ENCODE measurements at regions not wholly inside any gene's neighbourhood (a gene's known extent, or its start where the extent isn't known, plus 50 kb on each side); places are given as distances from the start of the nearest gene placed in this dataset.
"Not testable (repeated sequence)": the region's sequence is repeated elsewhere in the genome, so short reads cannot be mapped to it uniquely, and the experiment has no call there.

DNA sequence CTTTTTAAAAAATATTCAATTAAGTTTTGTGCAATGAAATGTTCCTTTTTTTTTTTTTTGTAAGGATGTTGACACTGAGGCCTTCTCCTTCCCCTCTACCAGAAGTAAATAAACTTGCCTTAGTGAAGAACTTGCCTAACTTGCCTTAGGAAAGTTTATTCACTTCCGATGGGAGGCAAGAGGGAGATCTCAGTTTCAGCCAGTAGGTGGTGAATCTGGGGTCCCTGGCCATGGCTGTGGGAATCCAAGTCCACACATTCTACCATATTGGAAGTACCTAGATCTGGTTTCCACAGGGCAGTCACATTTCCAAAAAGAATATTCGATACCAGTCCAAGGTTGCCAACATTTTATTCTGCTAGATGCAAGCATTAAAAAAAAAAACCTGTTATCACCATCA, 270.9 kb downstream of the CCSER2 start:
- DNase-seq: no peak
- peaks cover 65% of the 10 kb centered on the region for H3K27me3 ChIP-seq (ENCODE audit: low read depth)
- H3K36me3 ChIP-seq: no peaks in the 10 kb centered on the region
- H3K4me3 ChIP-seq: no peak overlapping the region
- H3K27ac ChIP-seq (replicated peaks): no peak overlapping the region
- H3K4me1 ChIP-seq: no peaks in the 10 kb centered on the region
- TF ChIP-seq, protein P1, sequence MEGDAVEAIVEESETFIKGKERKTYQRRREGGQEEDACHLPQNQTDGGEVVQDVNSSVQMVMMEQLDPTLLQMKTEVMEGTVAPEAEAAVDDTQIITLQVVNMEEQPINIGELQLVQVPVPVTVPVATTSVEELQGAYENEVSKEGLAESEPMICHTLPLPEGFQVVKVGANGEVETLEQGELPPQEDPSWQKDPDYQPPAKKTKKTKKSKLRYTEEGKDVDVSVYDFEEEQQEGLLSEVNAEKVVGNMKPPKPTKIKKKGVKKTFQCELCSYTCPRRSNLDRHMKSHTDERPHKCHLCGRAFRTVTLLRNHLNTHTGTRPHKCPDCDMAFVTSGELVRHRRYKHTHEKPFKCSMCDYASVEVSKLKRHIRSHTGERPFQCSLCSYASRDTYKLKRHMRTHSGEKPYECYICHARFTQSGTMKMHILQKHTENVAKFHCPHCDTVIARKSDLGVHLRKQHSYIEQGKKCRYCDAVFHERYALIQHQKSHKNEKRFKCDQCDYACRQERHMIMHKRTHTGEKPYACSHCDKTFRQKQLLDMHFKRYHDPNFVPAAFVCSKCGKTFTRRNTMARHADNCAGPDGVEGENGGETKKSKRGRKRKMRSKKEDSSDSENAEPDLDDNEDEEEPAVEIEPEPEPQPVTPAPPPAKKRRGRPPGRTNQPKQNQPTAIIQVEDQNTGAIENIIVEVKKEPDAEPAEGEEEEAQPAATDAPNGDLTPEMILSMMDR (IDR thresholded peaks at IDR 0.05; ENCODE audit: borderline replicate concordance): no peak
- intact Hi-C loops (cut with micrococcal nuclease): no loop called here
- no peaks in the 10 kb centered on the region for H3K9me3 ChIP-seq (replicated peaks)

DNA sequence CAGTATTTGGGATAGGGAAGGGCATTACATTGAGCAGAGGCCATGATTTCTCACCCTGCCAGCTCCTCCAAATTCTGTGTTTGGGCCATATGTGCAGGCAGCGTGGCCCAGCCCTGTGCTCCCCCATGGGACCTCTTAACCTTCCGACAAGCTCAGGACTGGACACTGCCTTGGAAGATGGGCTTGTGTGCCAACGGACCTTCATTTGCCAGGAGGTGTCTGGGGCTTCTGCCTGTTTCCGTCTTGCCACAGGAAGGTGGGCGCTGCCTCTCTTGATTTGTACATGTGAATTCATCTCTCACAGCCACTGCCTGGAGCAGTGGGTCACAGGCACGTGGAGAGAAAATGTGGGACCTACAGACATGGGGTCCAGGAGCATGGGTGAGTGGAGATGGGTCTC, 272.6 kb downstream of the CCSER2 start:
- intact Hi-C loops (cut with micrococcal nuclease): no loop called here
- TF ChIP-seq, protein P1 (IDR thresholded peaks at IDR 0.05; ENCODE audit: borderline replicate concordance): no peak
- H3K9me3 ChIP-seq (replicated peaks): no peaks in the 10 kb centered on the region
- H3K4me1 ChIP-seq: no peaks in the 10 kb centered on the region
- H3K27ac ChIP-seq (replicated peaks): no peak overlapping the region
- DNase-seq: no peak
- peaks cover 59% of the 10 kb centered on the region for H3K27me3 ChIP-seq (ENCODE audit: low read depth)
- H3K36me3 ChIP-seq: no peaks in the 10 kb centered on the region
- H3K4me3 ChIP-seq: no peak overlapping the region

DNA sequence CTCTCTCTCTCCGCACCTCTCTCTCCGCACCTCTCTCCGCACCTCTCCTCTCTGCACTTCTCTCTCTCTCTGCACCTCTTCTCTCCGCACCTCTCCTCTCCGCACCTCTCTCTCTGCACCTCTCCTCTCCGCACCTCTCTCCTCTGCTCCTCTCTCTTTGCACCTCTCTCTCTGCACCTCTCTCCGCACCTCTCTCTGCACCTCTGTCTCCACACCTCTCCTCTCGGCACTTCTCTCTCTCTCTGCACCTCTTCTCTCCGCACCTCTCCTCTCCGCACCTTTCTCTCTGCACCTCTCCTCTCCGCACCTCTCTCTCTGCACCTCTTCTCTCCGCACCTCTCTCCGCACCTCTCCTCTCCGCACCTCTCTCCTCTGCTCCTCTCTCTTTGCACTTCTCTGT, 274.2 kb downstream of the CCSER2 start:
- intact Hi-C loops (cut with micrococcal nuclease); H3K36me3 ChIP-seq; H3K4me3 ChIP-seq; H3K27ac ChIP-seq (replicated peaks); H3K9me3 ChIP-seq (replicated peaks); DNase-seq; H3K4me1 ChIP-seq: not testable (repeated sequence)
- H3K27me3 ChIP-seq (ENCODE audit: low read depth): peaks cover 49% of the 10 kb centered on the region

DNA sequence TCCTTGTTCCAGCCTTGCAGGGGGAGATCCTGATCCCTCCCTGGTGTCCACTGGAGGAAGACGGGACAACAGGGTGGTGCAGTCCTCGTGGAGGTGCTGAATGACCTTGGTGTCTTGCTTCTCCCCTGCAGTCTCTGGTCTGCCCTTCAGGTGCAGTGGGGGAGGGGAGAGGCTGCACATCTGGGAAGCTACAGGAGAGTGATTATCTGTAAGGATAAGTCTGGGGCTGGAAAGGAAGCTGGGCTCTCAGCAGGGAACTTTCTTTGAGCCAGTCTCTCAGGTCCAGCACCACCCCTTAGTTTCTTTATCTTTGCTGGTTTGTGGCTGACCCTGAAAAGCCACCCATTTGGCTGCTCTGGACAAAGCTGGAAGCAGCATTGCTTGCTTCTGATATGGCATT, 275.6 kb downstream of the CCSER2 start:
- intact Hi-C loops (cut with micrococcal nuclease): no loop called here
- H3K36me3 ChIP-seq: no peaks in the 10 kb centered on the region
- DNase-seq: no peak
- H3K9me3 ChIP-seq (replicated peaks): no peaks in the 10 kb centered on the region
- TF ChIP-seq, protein P1 (IDR thresholded peaks at IDR 0.05; ENCODE audit: borderline replicate concordance): no peak
- no peak overlapping the region for H3K4me3 ChIP-seq
- peaks cover 38% of the 10 kb centered on the region for H3K27me3 ChIP-seq (ENCODE audit: low read depth)
- no peaks in the 10 kb centered on the region for H3K4me1 ChIP-seq
- no peak overlapping the region for H3K27ac ChIP-seq (replicated peaks)

DNA sequence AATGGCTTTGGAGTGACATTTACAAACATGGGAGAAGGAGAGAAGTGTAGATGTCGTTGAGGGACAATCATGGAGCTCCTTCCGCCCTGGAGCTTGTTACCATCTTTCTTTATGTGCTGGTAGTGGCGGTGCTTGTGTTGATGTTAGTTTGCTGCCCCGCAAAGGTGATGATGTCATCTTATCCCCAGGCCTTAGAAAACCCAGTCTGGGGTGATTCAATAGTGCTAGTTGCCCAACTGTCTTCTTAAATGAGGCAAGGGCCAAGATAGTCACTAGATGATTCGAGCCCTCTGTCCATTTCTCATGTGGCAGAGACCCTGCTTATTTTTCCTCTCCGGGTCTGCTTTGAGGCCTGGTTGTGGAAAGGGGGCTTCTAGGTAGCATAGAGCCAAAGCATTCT, 277.4 kb downstream of the CCSER2 start:
- no peaks in the 10 kb centered on the region for H3K4me1 ChIP-seq
- H3K4me3 ChIP-seq: no peak overlapping the region
- TF ChIP-seq, protein P1 (IDR thresholded peaks at IDR 0.05; ENCODE audit: borderline replicate concordance): no peak
- DNase-seq: no peak
- H3K27ac ChIP-seq (replicated peaks): no peak overlapping the region
- intact Hi-C loops (cut with micrococcal nuclease): no loop called here
- H3K9me3 ChIP-seq (replicated peaks): no peaks in the 10 kb centered on the region
- no peaks in the 10 kb centered on the region for H3K36me3 ChIP-seq
- peaks cover 32% of the 10 kb centered on the region for H3K27me3 ChIP-seq (ENCODE audit: low read depth)

DNA sequence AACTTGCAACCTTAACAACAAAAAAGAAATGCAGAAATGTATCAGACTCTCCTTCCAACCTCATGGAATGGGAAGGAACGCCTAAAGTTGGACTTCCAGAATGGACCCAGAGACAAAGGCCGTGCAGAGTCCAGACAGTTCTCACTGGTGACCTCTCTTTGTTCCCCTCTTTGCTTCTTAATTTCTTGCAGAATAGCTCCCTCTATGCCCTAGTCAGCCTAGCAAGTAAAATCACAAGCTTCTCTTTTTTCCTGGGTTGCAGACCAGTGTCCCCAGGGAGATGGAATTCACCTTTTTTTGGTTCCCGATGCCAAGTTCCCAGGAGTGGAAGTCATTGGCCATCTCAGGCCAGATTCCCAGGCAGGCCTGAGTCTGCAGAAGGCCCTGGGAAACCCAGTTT, 278.0 kb downstream of the CCSER2 start:
- intact Hi-C loops (cut with micrococcal nuclease): no loop called here
- H3K4me1 ChIP-seq: no peaks in the 10 kb centered on the region
- peaks cover 26% of the 10 kb centered on the region for H3K27me3 ChIP-seq (ENCODE audit: low read depth)
- no peaks in the 10 kb centered on the region for H3K36me3 ChIP-seq
- no peak overlapping the region for H3K27ac ChIP-seq (replicated peaks)
- no peak overlapping the region for H3K4me3 ChIP-seq
- TF ChIP-seq, protein P1 (IDR thresholded peaks at IDR 0.05; ENCODE audit: borderline replicate concordance): no peak
- DNase-seq: no peak
- H3K9me3 ChIP-seq (replicated peaks): no peaks in the 10 kb centered on the region

Data from left ventricle myocardium inferior (tissue), 1 donor.